Non-pigmented ciliary epithelial cell (primary cell): ENCODE measurements at regions not wholly inside any gene's neighbourhood (a gene's known extent, or its start where the extent isn't known, plus 50 kb on each side); places are given as distances from the start of the nearest gene placed in this dataset.
"Not testable (repeated sequence)": the region's sequence is repeated elsewhere in the genome, so short reads cannot be mapped to it uniquely, and the experiment has no call there.

Source experiments
- DNase-seq: peaks from one replicate; pipeline ENCODE4 v3.0.0-alpha.2; 2010; ENCODE audit warnings: low read depth

DNA sequence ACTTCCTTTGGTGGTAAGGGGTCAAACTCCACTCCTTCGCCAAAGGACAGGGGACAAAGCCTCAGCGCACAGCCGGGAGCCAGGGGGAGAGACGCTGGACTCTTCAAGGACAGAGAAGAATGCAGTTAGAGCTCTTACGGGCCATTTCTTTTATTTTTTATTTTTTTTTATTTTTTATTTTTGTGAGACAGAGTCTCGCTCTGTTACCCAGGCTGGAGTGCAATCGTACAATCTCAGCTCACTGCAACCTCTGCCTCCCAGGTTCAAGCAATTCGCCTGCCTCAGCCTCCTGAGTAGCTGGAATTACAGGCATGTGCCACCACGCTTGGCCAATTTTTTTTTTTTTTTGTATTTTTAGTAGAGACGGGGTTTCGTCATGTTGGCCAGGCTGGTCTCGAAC, 93.2 kb upstream of the RPH3AL start, which contains the start of gene RFLNB:
Gene RFLNB (minus strand): TSS at position 101 of the 400 bp plus-strand sequence.
- not testable (repeated sequence) for DNase-seq

DNA sequence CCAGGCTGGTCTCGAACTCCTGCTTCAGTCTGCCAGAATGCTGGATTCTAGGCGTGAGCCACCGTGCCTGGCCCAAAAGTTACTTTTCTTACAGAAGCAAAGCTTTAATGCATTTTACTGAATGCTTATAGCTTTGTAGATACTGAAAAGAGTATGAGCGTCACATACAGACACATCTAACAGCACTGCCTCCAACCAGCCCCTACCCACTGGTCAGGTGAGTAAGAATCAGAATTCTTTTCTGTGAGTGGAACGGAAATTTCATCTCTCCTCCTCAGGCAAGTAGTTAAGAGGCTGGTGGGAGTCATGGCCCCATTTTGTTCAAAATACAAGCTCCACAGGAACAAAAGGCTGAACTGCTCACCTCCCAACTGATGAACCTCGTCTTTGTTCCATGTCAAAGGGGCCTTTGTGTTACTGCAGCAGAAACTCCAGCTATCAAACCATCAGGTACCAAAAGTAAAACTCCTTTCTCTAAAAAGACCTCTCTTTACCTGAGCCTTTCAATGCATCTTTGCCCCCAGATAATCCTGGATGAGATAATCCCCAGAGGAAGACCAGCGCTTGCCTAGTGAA, 92.4 kb upstream of the RPH3AL start:
- no peak for DNase-seq

DNA sequence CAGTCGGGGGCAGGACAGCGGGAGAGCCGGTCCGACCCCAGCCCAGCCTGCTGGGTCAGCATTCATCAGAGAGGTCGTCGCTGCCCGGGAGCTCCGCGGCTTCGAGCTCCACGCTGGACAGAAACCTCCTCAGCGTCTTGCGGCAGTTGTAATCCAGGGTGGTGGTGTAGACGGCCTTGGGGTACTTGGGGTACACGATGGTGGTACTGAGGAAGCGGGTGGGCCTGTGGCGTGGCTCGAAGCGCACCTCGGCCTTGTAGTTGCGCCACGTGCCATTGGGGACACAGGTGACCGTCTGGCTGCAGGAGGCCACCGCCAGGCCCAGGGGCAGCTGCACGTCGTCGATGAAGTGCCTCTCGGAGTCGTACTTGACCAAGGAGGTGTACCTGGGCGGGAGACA, 90.5 kb upstream of the RPH3AL start:
- DNase-seq, result no peak

DNA sequence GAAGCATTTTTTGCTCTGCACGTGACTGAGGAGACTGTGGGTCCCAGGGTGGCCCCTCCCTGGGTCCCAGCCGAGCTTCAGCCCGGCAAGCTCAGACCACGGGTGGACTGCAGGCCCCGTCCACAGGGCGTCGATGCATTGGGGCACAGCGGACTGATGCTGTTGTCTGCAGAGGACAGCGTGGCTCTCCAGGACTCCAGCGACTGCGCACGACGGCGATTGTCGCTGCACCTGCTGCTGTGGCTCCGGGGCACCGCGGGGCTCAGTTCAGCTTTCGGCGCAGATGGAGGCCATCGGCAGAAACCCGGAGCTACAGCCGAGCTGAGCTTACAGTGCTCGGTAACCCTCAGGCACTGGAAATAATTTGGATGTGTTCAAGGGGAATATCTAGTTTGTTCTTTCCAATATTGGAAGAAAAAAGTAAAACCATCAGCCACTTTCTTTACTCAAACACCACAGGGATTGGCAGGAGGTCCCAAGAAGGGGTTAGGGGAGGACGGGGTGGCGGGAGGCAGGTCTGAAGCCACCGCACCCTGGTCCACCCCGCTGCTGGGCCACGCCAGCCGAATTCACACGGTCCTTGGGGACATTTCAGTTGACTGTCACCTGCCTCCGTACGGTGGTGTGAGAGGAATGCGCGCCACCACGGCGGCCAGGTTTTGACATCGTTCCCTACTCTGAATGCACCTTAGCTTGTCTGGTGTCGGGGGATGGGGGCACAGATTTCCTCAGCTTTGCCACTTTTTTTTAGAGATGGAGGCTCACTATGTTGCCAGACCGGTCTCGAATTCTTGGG, 88.7 kb upstream of the RPH3AL start:
- DNase-seq, result no peak

DNA sequence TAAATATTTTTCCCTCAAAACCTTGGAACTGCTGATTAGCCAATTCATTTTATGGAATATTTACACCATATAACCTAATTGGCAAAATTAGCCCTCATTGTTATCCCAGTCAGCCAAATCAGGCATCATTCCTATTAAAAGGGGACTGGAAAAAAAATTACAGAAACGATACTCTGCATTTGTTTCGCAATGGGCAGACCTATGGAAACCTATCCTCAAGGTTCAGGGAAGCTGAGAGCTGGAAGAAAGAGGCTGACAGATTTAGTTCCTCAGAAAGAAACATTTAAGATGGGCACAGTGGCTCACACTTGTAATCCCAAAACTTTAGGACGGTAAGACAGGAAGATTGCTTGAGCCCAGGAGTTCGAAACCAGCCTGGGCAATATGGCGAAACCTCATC, 85.6 kb upstream of the RPH3AL start:
- no peak for DNase-seq

DNA sequence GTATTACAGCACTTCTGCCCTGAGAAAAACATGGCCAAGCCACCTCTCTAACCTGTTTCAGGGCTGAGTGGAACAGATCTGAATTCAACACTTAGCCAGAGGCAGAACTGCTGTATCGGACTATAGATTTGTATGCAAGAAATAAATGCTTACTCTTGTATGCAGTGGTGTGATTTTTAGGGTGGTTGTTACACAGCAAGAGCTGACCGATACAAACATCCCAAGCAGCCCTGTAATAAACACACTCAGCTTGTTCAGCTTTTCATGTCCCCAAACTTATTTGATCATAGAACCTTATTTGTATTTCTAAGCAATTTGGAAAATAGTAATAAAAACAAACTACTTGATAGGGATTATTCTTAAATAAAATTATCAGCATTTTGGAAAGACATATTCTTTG, 84.9 kb upstream of the RPH3AL start:
- DNase-seq, result no peak

DNA sequence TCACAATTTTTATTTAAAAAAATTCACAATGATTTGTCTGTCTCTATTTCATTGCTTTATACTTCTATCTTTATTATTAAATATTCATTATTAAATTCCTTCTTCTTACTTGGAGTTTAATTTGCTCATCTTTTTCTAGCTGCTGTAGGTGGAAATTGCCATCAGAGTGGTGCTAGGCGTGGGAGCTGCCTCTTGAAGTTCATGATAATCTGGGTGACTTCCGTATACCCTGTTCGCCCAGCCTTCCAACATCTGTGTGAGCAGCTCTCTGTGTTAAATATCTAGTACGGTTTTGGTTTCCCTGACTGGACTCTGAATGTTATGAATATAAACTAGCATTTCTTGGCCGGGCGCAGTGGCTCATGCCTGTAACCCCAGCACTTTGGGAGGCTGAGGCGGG, 84.0 kb upstream of the RPH3AL start:
- no peak for DNase-seq

DNA sequence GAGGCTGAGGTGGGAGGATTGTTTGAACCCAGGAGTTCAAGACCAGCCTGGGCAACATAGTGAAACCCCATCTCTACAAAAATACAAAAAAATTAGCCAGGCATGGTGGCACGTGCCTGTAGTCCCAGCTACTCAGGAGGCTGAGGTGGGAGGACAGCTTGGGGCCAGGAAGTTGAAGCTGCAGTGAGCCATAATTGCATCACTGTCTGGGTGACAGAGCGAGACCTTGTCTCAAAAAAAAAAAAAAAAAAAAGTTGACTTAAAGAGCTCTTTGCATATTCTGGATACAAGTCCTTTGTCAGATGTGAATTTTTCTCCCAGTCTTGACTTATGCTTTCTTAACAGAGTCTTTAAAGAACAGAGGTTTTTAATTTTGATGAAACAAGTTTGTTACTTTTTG, 79.9 kb upstream of the RPH3AL start:
- not testable (repeated sequence) for DNase-seq

DNA sequence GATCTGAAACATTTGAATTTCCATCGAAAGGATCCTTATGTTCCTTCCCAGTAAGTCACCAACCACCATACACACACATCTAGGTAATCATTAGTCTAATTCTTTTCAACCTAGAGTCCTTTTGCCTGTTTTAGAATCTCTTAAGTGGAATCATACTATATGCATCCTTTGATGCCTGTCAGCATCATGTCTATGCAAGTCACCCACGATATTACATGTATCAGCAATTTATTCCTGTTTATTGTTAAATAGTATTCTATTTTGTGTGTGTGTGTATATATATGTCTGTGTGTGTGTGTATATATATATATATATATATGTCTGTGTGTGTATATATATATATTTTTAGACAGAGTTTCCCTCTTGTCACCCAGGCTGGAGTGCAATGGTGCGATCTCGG, 78.9 kb upstream of the RPH3AL start:
- no peak for DNase-seq

DNA sequence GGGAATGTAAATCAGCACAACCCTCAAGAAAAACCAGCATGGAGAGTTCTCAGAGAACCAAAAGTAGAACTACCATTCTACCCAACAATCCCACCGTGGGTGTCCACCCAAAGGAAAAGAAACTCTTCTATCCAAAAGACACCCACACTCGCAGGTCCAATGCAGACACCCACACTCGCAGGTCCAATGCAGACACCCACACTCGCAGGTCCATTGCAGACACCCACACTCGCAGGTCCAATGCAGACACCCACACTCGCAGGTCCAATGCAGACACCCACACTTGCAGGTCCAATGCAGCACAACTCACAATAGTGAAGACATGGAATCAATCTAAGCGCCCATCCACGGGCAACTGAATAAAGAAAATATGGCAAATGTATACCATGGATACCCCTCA, 77.0 kb upstream of the RPH3AL start:
- no peak for DNase-seq

DNA sequence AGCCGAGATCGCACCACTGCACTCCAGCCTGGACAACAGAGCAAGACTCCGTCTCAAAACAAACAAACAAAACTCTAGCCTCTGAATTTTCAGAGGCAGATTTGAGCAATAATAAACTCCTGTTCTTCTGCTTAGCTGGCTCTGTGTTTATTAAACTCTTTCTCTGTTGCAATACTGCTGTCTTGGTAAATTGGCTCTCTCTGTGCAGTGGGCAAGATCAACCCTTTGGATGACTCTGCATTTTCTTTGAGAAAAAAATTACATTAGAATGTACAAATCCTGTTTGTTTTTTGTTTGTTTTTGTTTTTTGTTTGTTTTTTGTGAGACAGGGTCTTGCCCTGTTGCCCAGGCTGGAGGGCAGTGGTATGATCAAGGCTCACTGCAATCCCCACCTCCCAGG, 75.8 kb upstream of the RPH3AL start:
- no peak for DNase-seq

DNA sequence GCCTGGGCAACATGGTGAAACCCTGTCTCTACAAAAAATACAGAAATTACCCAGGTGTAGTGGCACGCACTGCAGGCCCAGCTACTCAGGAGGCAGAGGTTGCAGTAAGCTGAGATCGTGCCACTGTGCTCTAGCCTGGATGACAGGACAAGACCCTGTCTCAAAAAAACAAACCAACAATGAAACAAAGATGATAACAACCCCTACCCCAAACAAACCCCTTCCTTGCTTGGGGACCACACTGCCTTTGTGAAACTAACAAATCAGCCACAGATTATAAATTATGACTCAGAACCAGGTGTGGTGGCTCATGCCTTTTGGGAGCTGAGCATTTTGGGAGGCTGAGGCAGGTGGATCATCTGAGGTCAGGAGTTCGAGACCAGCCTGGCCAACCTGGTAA, 75.3 kb upstream of the RPH3AL start:
- DNase-seq, result no peak

DNA sequence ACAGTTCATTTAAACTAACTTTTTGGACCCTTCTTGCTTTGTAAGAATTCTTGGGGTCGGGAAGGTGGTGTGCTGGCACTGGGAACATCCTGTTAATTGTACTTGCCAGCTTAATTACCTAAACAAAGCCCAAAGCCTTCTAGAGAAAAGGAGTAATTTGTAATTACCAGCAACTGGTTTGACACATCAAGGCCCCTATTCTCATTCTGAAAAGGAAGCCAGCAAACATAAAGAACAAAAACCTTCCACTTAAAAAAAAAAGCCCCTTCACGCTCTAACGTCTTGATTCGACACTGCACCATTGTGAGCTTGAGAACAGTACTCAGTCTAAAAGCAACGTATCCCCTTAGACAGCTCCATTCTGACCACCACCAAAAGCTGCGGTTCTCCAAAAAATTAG, 74.7 kb upstream of the RPH3AL start:
- DNase-seq, result no peak

DNA sequence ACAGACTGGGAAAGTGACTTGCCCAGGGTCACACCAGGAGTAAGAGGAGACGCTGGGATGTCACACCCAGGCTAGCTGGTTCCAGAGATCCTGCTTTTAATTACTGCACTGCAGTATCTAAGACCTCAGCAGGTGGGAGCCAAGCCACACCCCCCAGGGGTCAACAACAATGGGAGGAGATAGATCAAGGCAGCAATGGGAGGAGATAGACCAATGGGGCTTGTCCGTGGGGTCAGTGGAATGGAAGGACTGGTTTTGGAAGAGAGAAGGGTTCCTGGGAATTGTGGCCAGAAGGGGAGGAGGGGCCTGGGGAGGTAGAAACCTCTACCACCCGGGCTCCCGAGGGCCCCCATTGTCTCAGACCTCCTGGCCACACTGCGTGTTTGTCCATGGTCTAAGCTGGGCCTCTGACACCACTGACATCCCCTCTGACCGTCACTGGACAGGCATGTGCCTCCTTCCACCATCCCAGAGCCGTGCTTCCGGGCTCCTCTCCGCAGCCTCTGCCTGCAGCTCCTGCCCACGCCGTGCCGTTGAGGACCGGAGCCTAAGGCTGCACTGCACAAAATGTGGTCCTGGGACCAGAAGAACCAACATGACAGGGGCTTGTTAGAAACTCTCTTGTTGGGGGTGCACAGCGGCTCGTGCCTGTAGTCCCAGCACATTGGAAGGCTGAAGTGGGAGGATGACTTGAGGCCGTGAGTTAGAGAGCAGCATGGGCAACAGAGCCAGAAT, 69.8 kb upstream of the RPH3AL start:
- DNase-seq, result no peak

DNA sequence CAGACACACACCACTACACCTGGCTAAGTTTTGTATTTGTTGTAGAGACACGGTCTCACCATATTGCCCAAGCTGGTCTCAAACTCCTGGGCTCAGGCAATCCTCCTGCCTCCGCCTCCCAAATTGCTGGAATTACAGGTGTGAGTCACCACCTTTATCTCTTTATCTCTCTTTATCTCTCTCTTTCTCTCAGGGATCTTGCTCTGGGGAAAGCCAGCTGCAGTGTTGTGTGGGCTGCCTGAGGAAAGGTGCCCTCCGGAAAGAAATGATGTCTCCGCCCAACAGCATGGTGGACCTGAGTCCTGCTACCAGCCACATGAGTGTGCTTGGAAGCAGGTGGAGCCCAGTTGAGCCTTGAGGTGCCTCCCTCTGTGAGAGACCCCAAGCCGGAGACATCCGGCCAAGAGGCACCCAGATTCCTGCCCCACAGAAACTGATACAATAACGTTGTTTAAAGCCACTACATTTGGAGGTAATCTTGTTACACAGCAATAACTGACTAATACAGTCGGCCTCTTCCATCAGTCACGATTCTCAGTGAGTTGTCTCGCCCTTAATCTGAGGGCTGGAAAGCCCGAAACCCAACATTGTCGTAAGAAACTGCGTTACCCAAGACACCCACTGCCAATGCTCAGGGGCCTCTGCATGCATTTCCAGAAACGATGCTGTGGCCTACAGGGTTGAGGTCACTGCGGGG, 68.0 kb upstream of the RPH3AL start:
- DNase-seq, result no peak

DNA sequence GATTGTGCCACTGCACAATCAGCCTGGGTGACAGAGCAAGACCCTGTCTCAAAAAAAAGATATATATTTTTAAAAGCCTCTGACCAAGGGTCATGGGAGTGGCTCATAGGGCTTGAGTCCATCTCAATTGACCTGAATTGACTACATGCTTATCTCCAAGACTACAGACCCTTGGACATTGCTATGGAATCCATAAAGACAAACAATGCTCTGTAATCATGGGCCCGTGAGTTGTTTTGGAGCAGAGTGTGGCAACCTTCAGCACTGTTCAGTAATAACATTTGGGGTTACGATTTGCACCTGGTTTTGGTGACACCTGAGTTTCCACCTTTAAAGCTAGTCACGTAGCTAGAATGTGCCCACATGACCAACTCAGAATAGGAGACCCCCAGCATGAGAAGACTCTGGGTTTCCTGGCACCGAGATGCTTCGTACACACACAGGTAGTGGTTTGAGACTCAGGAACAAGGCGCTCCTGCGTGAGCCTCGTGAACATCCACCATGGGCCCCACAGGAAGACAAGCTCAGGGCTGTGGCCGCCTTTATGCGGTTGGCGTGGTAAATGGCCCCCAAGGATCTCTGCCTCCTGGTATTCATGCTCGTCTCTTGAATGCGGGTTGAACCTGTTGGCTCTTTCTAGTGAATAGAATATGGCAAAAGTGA, 66.6 kb upstream of the RPH3AL start:
- DNase-seq, result no peak

DNA sequence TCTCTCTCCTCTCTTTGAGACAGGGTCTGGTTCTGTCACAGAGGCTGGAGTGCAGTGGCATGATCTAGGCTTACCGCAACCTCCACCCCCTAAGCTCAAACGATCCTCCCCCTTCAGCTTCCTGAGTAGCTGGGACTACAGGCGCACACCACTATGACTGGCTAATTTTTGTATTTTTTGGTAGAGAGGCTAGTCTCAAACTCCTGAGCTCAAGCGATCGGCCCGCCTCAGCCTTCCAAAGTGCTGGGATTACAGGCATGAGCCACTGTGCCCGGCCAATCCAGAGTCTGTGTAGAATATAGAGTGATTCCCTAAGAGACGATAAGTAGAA, 65.8 kb upstream of the RPH3AL start:
- DNase-seq, result no peak

DNA sequence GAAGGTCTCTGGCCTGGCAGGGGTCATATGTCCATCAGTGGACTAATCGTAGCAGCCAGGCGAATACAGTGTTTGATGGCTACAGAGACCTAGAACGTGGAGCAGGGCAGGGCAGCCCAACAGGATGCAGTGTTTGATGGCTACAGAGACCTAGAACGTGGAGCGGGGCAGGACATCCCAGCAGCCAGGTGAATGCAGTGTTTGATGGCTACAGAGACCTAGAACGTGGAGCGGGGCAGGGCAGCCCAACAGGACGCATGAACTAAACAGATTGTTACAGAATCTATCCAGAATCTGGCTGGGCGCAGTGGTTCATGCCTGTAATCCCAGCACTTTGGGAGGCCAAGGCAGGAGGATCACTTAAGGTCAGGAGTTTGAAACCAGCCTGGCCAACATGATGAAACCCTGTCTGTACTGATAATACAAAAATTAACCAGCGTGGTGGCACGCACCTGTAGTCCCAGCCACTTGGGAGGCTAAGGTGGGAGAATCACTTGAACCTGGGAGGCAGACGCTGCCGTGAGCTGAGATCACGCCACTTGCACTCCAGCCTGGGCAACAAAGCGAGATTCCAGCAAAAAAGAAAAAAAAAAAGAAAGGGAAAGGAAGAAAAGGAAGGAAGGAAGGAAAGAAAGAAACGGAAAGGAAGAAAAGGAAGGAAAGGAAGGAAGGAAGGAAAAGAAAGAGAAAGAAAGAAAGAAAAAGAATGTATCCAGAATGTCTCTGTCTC, 65.2 kb upstream of the RPH3AL start:
- no peak for DNase-seq

DNA sequence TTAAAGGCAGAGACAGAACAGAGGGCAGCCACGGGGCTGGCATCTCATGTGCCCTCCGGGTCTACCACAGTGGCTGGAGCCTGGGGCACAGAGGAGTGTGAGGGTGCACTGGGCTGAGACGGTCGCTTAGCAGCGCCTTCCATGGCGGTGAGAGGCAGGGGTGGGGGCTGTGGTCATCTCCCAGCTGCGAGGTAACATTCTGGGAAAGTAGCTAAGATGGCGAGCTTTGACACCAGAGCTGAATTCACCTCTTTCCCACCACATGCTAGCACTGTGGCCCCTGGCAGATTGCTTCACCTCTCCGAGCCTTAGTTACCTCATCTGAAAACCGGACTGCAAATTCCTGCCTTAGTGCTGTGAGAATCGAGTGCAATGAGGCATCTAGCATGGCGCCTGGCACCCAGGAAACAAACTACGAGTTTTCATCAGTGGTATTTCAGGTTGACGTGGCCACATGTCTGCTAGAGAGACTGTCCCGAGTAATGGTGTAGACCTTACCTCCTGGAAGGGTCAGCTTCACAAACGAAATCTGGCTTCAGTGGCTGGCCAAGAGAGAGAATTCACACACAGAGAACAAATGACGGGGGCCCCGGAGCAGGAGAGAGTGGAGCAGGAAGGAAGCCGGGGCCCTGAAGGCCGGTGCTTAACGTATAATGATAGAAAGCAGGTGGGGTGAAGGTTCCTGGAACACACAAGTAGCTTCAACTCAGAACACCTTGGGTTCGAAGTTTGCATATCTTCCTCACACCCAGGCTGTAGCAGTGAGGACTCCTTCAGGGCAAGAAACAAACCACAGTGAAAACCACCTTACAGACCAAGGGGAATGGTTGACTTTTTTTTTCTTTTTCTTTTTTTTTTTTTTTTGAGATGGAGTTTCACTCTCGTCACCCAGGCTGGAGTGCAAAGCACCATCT, 63.9 kb upstream of the RPH3AL start:
- no peak for DNase-seq

DNA sequence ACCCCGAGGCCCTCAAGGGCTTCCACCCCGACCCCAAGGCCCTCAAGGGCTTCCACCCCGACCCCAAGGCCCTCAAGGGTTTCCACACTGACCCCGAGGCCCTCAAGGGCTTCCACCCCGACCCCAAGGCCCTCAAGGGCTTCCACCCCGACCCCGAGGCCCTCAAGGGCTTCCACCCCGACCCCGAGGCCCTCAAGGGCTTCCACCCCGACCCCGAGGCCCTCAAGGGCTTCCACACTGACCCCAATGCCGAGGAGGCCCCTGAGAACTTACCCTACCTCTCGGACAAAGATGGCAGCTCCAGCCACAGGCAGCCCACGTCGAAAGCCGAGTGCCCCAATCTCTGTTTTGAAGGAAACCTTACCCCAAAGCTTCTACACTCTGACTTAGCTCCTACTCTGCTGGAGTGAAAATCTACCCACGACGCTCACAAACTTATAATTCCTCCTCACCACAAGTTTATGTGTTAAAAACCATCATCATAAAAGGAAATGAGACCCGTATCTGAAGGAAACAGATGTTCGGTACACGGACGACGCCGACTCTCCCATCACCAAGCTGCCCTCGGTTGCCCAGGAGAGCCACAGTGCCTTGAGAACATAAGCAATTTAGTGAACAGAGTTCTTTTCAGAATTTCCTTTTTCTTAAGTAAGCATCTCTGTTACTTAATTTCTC, 61.2 kb upstream of the RPH3AL start:
- no peak for DNase-seq
